Activated CD8-positive, alpha-beta T cell treated with anti-CD3 and anti-CD28 coated beads for 36 hours (primary cell): ENCODE measurements at regions not wholly inside any gene's neighbourhood (a gene's known extent, or its start where the extent isn't known, plus 50 kb on each side); places are given as distances from the start of the nearest gene placed in this dataset.

Experiments
- ATAC-seq: fragments of 200-7000 bp; cut with Tn5 transposase; one replicate; pipeline ENCODE4 v1.10.0; 2021; ENCODE audit warnings: mild to moderate bottlenecking, moderate library complexity
- CTCF ChIA-PET: fragments of 350-600 bp; sonication (Branson Sonifier 250); formaldehyde crosslinking; loops from one replicate; lab custom pipeline; 2021; ENCODE audit warnings: antibody characterized with exemption; lab: Charles Lee
- POLR2A ChIA-PET: fragments of 350-600 bp; sonication (Branson Sonifier 250); formaldehyde crosslinking; loops from one replicate; lab custom pipeline; 2021; ENCODE audit warnings: antibody characterized with exemption; lab: Charles Lee
- DNase-seq: peaks from one replicate; pipeline ENCODE4 v3.0.0-alpha.2; 2020
- H3K27ac Mint-ChIP-seq: one replicate; pipeline ENCODE4 v1.8.0; 2021; ENCODE audit warnings: mild to moderate bottlenecking, mixed read lengths
- H3K27me3 Mint-ChIP-seq: one replicate; pipeline ENCODE4 v1.8.0; 2021; ENCODE audit warnings: mixed read lengths
- H3K36me3 Mint-ChIP-seq: one replicate; pipeline ENCODE4 v1.8.0; 2021; ENCODE audit warnings: low read depth, mixed read lengths
- H3K4me1 Mint-ChIP-seq: one replicate; pipeline ENCODE4 v1.8.0; 2021; ENCODE audit warnings: low read depth, mixed read lengths
- H3K4me3 Mint-ChIP-seq: one replicate; pipeline ENCODE4 v1.8.0; 2021; ENCODE audit warnings: mild to moderate bottlenecking, moderate library complexity, mixed read lengths
- H3K9me3 Mint-ChIP-seq: one replicate; pipeline ENCODE4 v1.8.0; 2021; ENCODE audit warnings: mixed read lengths
- intact Hi-C: fragments of 100-400 bp; cut with micrococcal nuclease; formaldehyde crosslinking; loops from one replicate; pipeline ENCODE4 v1.10.0; 2022
- TF ChIP-seq, protein P1 (sequence below): fragments of 200-600 bp; IDR thresholded peaks from one replicate; pipeline ENCODE4 v1.8.0; 2022; ENCODE audit warnings: antibody characterized with exemption, mild to moderate bottlenecking

DNA sequence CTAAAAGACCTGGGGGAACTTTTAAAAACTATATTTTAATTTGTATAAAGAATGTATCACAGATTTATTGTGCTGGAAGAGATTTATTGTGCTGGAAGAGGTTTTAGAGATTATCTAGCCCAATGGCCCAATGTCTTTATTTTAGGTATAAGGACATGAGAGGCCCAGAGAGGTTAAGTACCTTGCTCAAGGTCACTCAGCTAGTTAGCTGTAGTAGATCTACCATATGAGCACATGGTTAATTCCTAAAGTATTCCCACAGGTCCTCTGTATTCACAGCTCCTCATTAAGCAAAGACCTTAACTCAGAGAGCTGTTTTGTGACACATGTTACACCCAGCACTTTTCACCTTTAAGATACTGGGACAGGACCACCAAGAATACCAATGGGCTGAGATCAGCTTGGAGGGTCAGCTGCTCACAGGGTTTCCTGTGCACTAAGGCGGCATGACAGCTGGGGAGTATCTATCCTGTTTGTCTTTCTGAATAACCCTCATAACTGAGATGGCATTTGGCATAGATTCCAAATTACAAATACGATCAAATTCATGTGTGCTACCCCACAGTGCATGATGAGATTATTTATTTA is 143.1 kb upstream of the TBL1XR1 start:
- Mint-ChIP-seq H3K36me3 (no peaks in the 10 kb centered on the region), H3K4me1 (peaks cover 59% of the 10 kb centered on the region), H3K9me3 (no peaks in the 10 kb centered on the region), H3K27ac (no peak overlapping the region), H3K27me3 (no peaks in the 10 kb centered on the region), H3K4me3 (no peak overlapping the region)
- ChIA-PET POLR2A (interaction anchor here (0.8 to 6.8 kb wide), 3 partner anchors 12 to 139 kb away, joined by 3 to 35 read pairs (median 3); no protein-coding TSS in a partner anchor), CTCF (no interaction called here)
- ATAC-seq (no peak), DNase-seq (no peak)
- TF ChIP-seq, protein P1, sequence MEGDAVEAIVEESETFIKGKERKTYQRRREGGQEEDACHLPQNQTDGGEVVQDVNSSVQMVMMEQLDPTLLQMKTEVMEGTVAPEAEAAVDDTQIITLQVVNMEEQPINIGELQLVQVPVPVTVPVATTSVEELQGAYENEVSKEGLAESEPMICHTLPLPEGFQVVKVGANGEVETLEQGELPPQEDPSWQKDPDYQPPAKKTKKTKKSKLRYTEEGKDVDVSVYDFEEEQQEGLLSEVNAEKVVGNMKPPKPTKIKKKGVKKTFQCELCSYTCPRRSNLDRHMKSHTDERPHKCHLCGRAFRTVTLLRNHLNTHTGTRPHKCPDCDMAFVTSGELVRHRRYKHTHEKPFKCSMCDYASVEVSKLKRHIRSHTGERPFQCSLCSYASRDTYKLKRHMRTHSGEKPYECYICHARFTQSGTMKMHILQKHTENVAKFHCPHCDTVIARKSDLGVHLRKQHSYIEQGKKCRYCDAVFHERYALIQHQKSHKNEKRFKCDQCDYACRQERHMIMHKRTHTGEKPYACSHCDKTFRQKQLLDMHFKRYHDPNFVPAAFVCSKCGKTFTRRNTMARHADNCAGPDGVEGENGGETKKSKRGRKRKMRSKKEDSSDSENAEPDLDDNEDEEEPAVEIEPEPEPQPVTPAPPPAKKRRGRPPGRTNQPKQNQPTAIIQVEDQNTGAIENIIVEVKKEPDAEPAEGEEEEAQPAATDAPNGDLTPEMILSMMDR, result no peak
- intact Hi-C loops, result no loop called here

DNA sequence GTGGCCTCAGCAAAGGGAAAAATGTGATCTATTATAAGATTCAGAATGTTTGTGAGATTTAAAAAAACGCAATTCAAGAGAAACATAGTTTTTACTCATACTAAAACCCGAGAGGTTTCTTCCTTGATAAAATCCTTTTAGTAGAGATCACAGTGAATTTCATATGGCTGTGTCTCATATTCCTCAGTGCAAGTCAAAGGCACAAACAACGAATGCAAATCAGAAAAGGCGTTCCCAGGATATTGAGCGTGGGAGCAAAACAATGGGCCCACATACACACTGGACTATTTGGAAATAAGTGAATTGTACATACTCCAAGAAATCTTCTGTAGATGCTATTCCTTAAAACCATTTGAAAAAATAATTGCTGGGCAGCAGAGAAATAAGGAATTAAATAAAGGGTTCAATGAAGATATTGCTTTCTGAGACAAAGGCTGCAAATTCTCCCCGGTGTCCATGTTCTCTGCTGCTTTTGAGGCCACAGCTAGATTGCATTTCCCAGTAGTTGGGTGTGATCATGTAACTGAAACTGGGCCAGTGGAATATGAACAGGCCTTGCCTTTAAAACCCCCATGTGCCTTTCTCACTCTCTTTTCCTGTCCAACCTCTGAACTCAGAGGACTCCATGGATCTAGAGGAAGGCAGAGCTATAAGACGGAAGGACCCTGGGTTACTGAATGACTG is 144.6 kb upstream of the TBL1XR1 start:
- TF ChIP-seq, protein P1, result no peak
- DNase-seq, result no peak
- CTCF ChIA-PET, result no interaction called here
- Mint-ChIP-seq H3K27me3 (no peaks in the 10 kb centered on the region), H3K4me3 (no peak overlapping the region), H3K27ac (no peak overlapping the region), H3K36me3 (peaks cover 1% of the 10 kb centered on the region), H3K4me1 (peaks cover 63% of the 10 kb centered on the region), H3K9me3 (no peaks in the 10 kb centered on the region)
- intact Hi-C loops, result no loop called here
- POLR2A ChIA-PET, result interaction anchor here (1.0 to 6.8 kb wide), 3 partner anchors 18 to 145 kb away, joined by 3 to 35 read pairs (median 5); no protein-coding TSS in a partner anchor
- ATAC-seq, result no peak

DNA sequence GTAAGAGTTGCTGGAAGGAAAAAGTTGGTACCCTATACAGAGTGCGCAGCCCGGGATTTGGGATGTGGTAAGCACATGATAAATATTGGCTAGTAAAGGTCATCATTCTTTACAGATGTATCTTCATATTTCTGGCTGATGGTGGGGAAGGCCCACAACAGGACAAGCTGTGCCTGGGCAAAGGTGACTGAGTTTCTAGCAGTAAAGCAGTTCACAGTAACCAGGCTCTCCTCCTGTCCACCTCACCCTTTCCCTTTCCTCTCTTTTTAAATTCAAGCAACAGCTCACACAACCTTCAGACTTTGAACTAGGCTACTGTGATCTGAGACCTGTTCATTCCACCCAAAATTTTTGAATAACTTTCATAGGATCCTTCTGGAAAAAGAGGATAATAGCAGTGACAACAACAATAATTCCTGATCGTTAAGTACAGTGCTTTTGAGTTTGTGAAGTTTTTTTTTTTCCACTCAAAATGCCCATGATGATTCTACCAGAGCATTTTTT is 145.9 kb upstream of the TBL1XR1 start:
- no peak for DNase-seq
- H3K4me1 Mint-ChIP-seq, result peaks cover 60% of the 10 kb centered on the region
- intact Hi-C loops, result no loop called here
- no peak overlapping the region for H3K27ac Mint-ChIP-seq
- no peak overlapping the region for H3K4me3 Mint-ChIP-seq
- no peak for ATAC-seq
- H3K36me3 Mint-ChIP-seq, result peaks cover 1% of the 10 kb centered on the region
- H3K9me3 Mint-ChIP-seq, result no peaks in the 10 kb centered on the region
- ChIA-PET CTCF (no interaction called here), POLR2A (interaction anchor here (1.1 kb wide), 1 partner anchor 147 kb away, joined by 3 read pairs; no protein-coding TSS in a partner anchor)
- TF ChIP-seq, protein P1, result no peak
- no peaks in the 10 kb centered on the region for H3K27me3 Mint-ChIP-seq

DNA sequence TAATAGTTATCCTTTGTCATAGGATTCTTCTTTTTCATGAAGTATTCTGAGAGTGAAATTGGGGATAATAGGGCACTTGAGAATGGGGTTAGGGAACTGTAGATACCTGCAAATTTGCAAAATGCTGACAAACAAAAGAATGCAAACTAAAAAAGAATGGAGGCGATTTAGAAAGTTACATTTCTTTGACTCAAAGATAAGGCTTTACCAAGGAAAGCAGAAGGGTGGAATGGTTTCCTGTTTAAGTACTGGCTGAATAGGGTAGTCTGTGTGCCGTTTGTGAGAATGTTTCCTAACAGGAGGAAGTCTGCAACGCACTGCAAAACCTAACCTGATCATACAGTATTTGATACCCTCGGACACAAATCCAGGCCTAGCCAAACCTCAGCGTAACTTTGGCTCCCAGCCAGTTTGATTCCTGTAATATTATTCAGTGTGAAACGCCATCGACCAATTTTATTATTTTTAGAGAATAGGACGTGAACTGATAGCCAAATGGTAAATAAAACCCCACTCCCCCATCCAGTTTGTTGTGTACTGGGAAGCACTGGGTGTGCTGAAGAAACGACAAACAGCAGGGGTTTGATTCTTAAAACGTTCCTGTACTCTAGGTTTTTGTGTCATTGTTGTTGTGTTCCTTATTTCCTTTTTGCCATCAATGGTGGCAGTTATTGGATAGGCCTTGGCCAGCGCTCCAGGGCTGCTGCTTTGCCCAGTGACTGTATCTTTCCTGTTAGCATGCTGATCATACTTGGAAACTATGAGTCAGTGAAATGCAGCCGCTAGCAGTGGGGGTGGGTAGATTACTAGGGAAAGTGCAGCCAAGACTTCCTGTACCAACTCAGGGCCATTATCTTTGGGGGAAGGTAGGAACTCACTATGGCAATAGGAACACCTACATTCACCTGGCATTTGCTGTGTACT is 148.0 kb upstream of the TBL1XR1 start:
- peak overlapping the region; percentile 94 for H3K27ac Mint-ChIP-seq
- H3K4me3 Mint-ChIP-seq, result peak overlapping the region; percentile 45
- ATAC-seq, result peak; percentile 95
- H3K36me3 Mint-ChIP-seq, result peaks cover 1% of the 10 kb centered on the region
- H3K4me1 Mint-ChIP-seq, result peaks cover 55% of the 10 kb centered on the region
- H3K9me3 Mint-ChIP-seq, result peaks cover 3% of the 10 kb centered on the region
- ChIA-PET POLR2A (interaction anchor here (0.8 to 1.2 kb wide), 3 partner anchors 15 to 149 kb away, joined by 3 to 5 read pairs (median 5); no protein-coding TSS in a partner anchor), CTCF (interaction anchor here (1.2 to 1.8 kb wide), 2 partner anchors 14 to 143 kb away, joined by 4 read pairs; no protein-coding TSS in a partner anchor)
- TF ChIP-seq, protein P1, result no peak
- peak; percentile 84 for DNase-seq
- intact Hi-C loops, result loop anchor here (1.0 kb wide), 1 partner anchor 8 kb away; no protein-coding TSS in a partner anchor
- no peaks in the 10 kb centered on the region for H3K27me3 Mint-ChIP-seq
